K562 (cell line): ENCODE measurements at regions not wholly inside any gene's neighbourhood (a gene's known extent, or its start where the extent isn't known, plus 50 kb on each side); places are given as distances from the start of the nearest gene placed in this dataset.

Source experiments
- ATAC-seq: fragments of 200-7000 bp; cut with Tn5 transposase; 3 replicates; pipeline ENCODE4 v1.9.1; 2020; ENCODE audit warnings: moderate library complexity
- BruUV-seq: library from RNA; stranded (reverse); fragments of 400-500 nt; replicated peaks from 2 replicates; lab custom pipeline; 2021; lab: Mats Ljungman, UMichigan
- CTCF ChIA-PET: fragments of 300-600 bp; formaldehyde crosslinking; extraction: SDS; loops from one replicate; lab custom pipeline; 2021; ENCODE audit warnings: low intra/inter-chr PET ratio; lab: Yijun Ruan, JAX
- POLR2A ChIA-PET: fragments of 300-600, 350-650 bp; sonication (Branson Sonifier 250); formaldehyde crosslinking; extraction: SDS; loops from one replicate; lab custom pipeline; 2021; ENCODE audit warnings: antibody characterized with exemption, inconsistent platforms; lab: Yijun Ruan, JAX
- DNase-seq, 4 experiments: peaks; one replicate each; pipeline versions ENCODE4 v3.0.0 to v3.0.0-alpha.2; 2011 to 2018; ENCODE audit warnings: low spot score in 3 of 4, mixed read lengths in 3 of 4; ENCODE audit errors: extremely low read depth in 1 of 4
- FAIRE-seq: peaks from 2 replicates; lab custom pipeline; 2011; peaks lifted over from hg19 to GRCh38; lab: Jason Lieb, UNC
- H2AFZ ChIP-seq: 2 replicates; pipeline ENCODE4 v1.6.0; 2011; ENCODE audit warnings: low read depth, low read length, control low read depth, inconsistent platforms
- H3K27ac ChIP-seq: fragments of 200-600 bp; 3 replicates; pipeline ENCODE4 v1.8.0; 2011; ENCODE audit warnings: low read depth, mild to moderate bottlenecking, control low read depth, inconsistent platforms, low read length, moderate library complexity, mixed read lengths; ENCODE audit errors: extremely low read depth
- H3K27me3 ChIP-seq, 2 experiments: fragments of 300-600 bp in 1 of 2; 2 replicates in 1 of 2; 3 replicates in 1 of 2; pipeline versions ENCODE4 v1.6.0 to v1.8.0; 2011; ENCODE audit warnings: inconsistent platforms in 2 of 2, low read length in 2 of 2, mild to moderate bottlenecking in 1 of 2, mixed read lengths in 1 of 2, moderate library complexity in 1 of 2; ENCODE audit not compliant: control insufficient read depth in 2 of 2, insufficient read depth in 2 of 2
- H3K36me3 ChIP-seq: fragments of 300-600 bp; 3 replicates; pipeline ENCODE4 v1.8.0; 2011; ENCODE audit warnings: mild to moderate bottlenecking, low read length, inconsistent platforms; ENCODE audit not compliant: control insufficient read depth, insufficient read depth
- H3K4me1 ChIP-seq, 2 experiments: fragments of 200-600 bp in 1 of 2; replicated peaks in 1 of 2; 2 replicates in 1 of 2; 3 replicates in 1 of 2; pipeline versions ENCODE4 v1.5.1 to v1.8.0; 2011; ENCODE audit warnings: inconsistent platforms in 2 of 2, low read length in 2 of 2, mild to moderate bottlenecking in 1 of 2, mixed read lengths in 1 of 2, moderate library complexity in 1 of 2; ENCODE audit not compliant: control insufficient read depth in 2 of 2, insufficient read depth in 2 of 2
- H3K4me2 ChIP-seq: 2 replicates; pipeline ENCODE4 v1.6.1; 2011; ENCODE audit warnings: low read length, control low read depth, inconsistent platforms, mixed read lengths; ENCODE audit not compliant: insufficient read depth
- H3K4me3 ChIP-seq: fragments of 200-600 bp; sonication (generic), shearing (Covaris generic); 2 replicates; pipeline ENCODE4 v1.5.1; 2016; ENCODE audit warnings: control low read depth, inconsistent platforms
- H3K79me2 ChIP-seq: fragments of 200-600 bp; 3 replicates; pipeline ENCODE4 v1.8.0; 2011; ENCODE audit warnings: low read length, inconsistent platforms; ENCODE audit not compliant: control insufficient read depth, insufficient read depth
- H3K9ac ChIP-seq, 2 experiments: 2 replicates each; pipeline versions ENCODE4 v1.6.0 to v1.6.1; 2011; ENCODE audit warnings: low read depth in 2 of 2, low read length in 2 of 2, control low read depth in 1 of 2, inconsistent platforms in 1 of 2, mild to moderate bottlenecking in 1 of 2, mixed read lengths in 1 of 2; ENCODE audit not compliant: insufficient read depth in 1 of 2
- H3K9me1 ChIP-seq: one replicate; pipeline ENCODE4 v1.6.0; 2011; ENCODE audit warnings: inconsistent platforms, mild to moderate bottlenecking, low read length, moderate library complexity; ENCODE audit not compliant: control insufficient read depth, insufficient read depth
- H3K9me3 ChIP-seq: replicated peaks from 2 replicates; pipeline ENCODE4 v1.5.1; 2011; ENCODE audit warnings: low read depth, low read length, inconsistent platforms; ENCODE audit not compliant: control insufficient read depth, insufficient read depth
- H4K20me1 ChIP-seq: replicated peaks from 2 replicates; pipeline ENCODE4 v1.6.1; 2011; ENCODE audit warnings: low read length, inconsistent platforms, mixed read lengths; ENCODE audit not compliant: control insufficient read depth, insufficient read depth
- ADNP ChIP-seq: fragments of 200-800 bp; sonication (Bioruptor generic); IDR thresholded peaks from 2 replicates; pipeline ENCODE4 v1.6.1; 2016; ENCODE audit warnings: missing genetic modification characterization, missing compliant biosample characterization
- HNRNPK ChIP-seq: fragments of 200-400 bp; formaldehyde crosslinking; IDR thresholded peaks from one replicate; pipeline ENCODE4 v1.6.1; 2018; ENCODE audit warnings: mild to moderate bottlenecking, low read depth, low read length; ENCODE audit not compliant: poor library complexity, severe bottlenecking
- JUNB ChIP-seq: fragments of 450-650 bp; formaldehyde crosslinking; conservative IDR thresholded peaks from 2 replicates; pipeline ENCODE4 v1.4.0; 2020; ENCODE audit warnings: mild to moderate bottlenecking
- KHSRP ChIP-seq: fragments of 450-650 bp; IDR thresholded peaks from 2 replicates; pipeline ENCODE4 v1.6.1; 2017
- KLF1 ChIP-seq: fragments of 450-650 bp; IDR thresholded peaks from 2 replicates; pipeline ENCODE4 v1.6.1; 2016; ENCODE audit warnings: missing genetic modification characterization, missing compliant biosample characterization
- NCOA4 ChIP-seq: fragments of 450-650 bp; IDR thresholded peaks from 2 replicates; pipeline ENCODE4 v1.6.1; 2018; ENCODE audit warnings: mild to moderate bottlenecking; ENCODE audit not compliant: partially characterized antibody
- PRPF4 ChIP-seq: fragments of 200-400 bp; formaldehyde crosslinking; IDR thresholded peaks from one replicate; pipeline ENCODE4 v1.6.1; 2017; ENCODE audit warnings: low read length, low read depth, mild to moderate bottlenecking; ENCODE audit not compliant: insufficient read depth, poor library complexity, severe bottlenecking
- RBM14 ChIP-seq: fragments of 200-400 bp; formaldehyde crosslinking; IDR thresholded peaks from 2 replicates; pipeline ENCODE4 v1.6.1; 2018; ENCODE audit warnings: low read depth, mild to moderate bottlenecking, low read length, moderate library complexity, borderline replicate concordance; ENCODE audit not compliant: insufficient read depth
- TAF7 ChIP-seq: fragments of 450-650 bp; IDR thresholded peaks from 2 replicates; pipeline ENCODE4 v1.6.1; 2016; ENCODE audit warnings: missing genetic modification characterization, missing compliant biosample characterization
- TBP ChIP-seq: optimal IDR thresholded peaks from 2 replicates; pipeline ENCODE3; 2011; ENCODE audit warnings: low read depth, low read length, improper control_type of control experiment
- TEAD1 ChIP-seq, 2 experiments: fragments of 450-650 bp in 1 of 2; sonication (generic) in 1 of 2; formaldehyde crosslinking; IDR thresholded peaks; 2 replicates each; pipeline versions ENCODE4 v1.4.0 to v1.8.0; 2020 to 2022; ENCODE audit warnings: mild to moderate bottlenecking in 2 of 2, missing genetic modification reagents in 1 of 2
- ZNF699 ChIP-seq: fragments of 250-450 bp; sonication (Bioruptor Pico); IDR thresholded peaks from 2 replicates; pipeline ENCODE4 v1.8.0; 2021; ENCODE audit warnings: mild to moderate bottlenecking, moderate library complexity; ENCODE audit not compliant: insufficient replicate concordance
- WGBS: fragments of 100-300 bp; shearing (Covaris generic); methylation state at CpG from one replicate; pipeline ENCODE4 v1.1.6; 2016; ENCODE audit warnings: low coverage, mixed read lengths; ENCODE audit not compliant: insufficient coverage; ENCODE audit errors: missing lambda C conversion rate; 5-methylcytosine and 5-hydroxymethylcytosine counted together
- in situ Hi-C: fragments of 300-500 bp; cut with MboI; formaldehyde crosslinking; loops from 4 replicates; pipeline ENCODE4 v1.15.0; 2018; ENCODE audit warnings: inconsistent platforms, mixed read lengths
- intact Hi-C: fragments of 100-400 bp; cut with micrococcal nuclease; formaldehyde crosslinking; loops from 2 replicates; pipeline ENCODE4 v1.14.2; 2022
- TF ChIP-seq, protein P1 (sequence below), 2 experiments: fragments of 450-650 bp in 1 of 2; sonication (generic) in 1 of 2; formaldehyde crosslinking in 1 of 2; IDR thresholded peaks; 2 replicates each; pipeline versions ENCODE4 v1.7.1 to v1.9.0; 2016 to 2022; ENCODE audit warnings: inconsistent platforms in 1 of 2, mild to moderate bottlenecking in 1 of 2, missing genetic modification reagents in 1 of 2

DNA sequence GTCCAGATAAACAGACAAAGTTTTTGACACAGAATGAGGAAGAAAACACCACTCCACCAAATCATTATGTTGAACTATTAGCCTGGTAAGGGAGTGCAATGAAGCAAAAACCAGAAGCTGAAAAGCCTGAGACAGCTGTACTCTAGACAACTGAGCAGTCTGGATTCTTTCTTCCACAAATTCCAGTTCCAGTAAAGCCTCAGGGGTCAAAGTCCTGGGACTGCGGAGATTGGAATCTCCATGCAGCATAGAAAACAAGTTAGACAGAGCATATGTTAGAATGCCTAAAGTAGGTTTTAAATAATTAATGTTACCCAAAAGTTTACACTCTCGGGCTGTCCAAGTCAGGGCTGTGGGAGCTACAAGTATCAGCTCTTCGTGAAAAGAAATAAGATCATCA lies 263.2 kb downstream of the TECRL start:
- H3K27ac ChIP-seq, result no peak overlapping the region
- POLR2A ChIA-PET, result no interaction called here
- H3K79me2 ChIP-seq, result no peaks in the 10 kb centered on the region
- no peaks in the 10 kb centered on the region for H3K4me1 ChIP-seq
- H3K36me3 ChIP-seq, result no peaks in the 10 kb centered on the region
- H3K9ac ChIP-seq, result no peak overlapping the region
- TF ChIP-seq ZNF699 (CRISPR knock-in tag) (no peak), NCOA4 (no peak), RBM14 (no peak), JUNB (CRISPR knock-in tag) (no peak), KHSRP (no peak), TEAD1 (CRISPR knock-in tag; IDR thresholded peaks at IDR 0.05) (no peak), TBP (no peak), TAF7 (no peak), HNRNPK (no peak), KLF1 (no peak), PRPF4 (no peak), ADNP (tag) (no peak)
- TF ChIP-seq, protein P1, sequence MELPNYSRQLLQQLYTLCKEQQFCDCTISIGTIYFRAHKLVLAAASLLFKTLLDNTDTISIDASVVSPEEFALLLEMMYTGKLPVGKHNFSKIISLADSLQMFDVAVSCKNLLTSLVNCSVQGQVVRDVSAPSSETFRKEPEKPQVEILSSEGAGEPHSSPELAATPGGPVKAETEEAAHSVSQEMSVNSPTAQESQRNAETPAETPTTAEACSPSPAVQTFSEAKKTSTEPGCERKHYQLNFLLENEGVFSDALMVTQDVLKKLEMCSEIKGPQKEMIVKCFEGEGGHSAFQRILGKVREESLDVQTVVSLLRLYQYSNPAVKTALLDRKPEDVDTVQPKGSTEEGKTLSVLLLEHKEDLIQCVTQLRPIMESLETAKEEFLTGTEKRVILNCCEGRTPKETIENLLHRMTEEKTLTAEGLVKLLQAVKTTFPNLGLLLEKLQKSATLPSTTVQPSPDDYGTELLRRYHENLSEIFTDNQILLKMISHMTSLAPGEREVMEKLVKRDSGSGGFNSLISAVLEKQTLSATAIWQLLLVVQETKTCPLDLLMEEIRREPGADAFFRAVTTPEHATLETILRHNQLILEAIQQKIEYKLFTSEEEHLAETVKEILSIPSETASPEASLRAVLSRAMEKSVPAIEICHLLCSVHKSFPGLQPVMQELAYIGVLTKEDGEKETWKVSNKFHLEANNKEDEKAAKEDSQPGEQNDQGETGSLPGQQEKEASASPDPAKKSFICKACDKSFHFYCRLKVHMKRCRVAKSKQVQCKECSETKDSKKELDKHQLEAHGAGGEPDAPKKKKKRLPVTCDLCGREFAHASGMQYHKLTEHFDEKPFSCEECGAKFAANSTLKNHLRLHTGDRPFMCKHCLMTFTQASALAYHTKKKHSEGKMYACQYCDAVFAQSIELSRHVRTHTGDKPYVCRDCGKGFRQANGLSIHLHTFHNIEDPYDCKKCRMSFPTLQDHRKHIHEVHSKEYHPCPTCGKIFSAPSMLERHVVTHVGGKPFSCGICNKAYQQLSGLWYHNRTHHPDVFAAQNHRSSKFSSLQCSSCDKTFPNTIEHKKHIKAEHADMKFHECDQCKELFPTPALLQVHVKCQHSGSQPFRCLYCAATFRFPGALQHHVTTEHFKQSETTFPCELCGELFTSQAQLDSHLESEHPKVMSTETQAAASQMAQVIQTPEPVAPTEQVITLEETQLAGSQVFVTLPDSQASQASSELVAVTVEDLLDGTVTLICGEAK (IDR thresholded peaks at IDR 0.05), result no peak
- TF ChIP-seq, protein P1 (CRISPR knock-in tag; IDR thresholded peaks at IDR 0.05), result no peak
- in situ Hi-C loops (no loop called here), intact Hi-C loops (no loop called here)
- WGBS, result 0% methylated on average over 3 of the region's 3 CpGs
- CTCF ChIA-PET, result no interaction called here
- no peak overlapping the region for H3K4me3 ChIP-seq
- no peaks in the 10 kb centered on the region for H3K9me3 ChIP-seq
- DNase-seq (no peak), FAIRE-seq (no peak), ATAC-seq (no peak)
- H4K20me1 ChIP-seq, result no peaks in the 10 kb centered on the region
- H3K4me2 ChIP-seq, result no peak overlapping the region
- no TSS peak for BruUV-seq
- H3K9me1 ChIP-seq, result no peaks in the 10 kb centered on the region
- H2AFZ ChIP-seq, result no peak overlapping the region
- no peaks in the 10 kb centered on the region for H3K27me3 ChIP-seq
